Tibial nerve (tissue), 4 donors: ENCODE measurements at regions not wholly inside any gene's neighbourhood (a gene's known extent, or its start where the extent isn't known, plus 50 kb on each side); places are given as distances from the start of the nearest gene placed in this dataset.

Experiments used
- DNase-seq, 2 donors: peaks; one replicate each; pipeline ENCODE4 v3.0.0-alpha.2; 2019; ENCODE audit warnings: low spot score in 2 of 2
- H3K27ac ChIP-seq, 4 donors: fragments of 200-600 bp; sonication (generic) in 3 of 4; one replicate each; pipeline ENCODE4 v1.5.1; 2017 to 2019; ENCODE audit warnings: mild to moderate bottlenecking in 1 of 4
- H3K27me3 ChIP-seq, 2 donors: fragments of 200-600 bp; sonication (generic) in 1 of 2; one replicate each; pipeline versions ENCODE4 v1.5.1 to v1.6.0; 2017 to 2019
- H3K36me3 ChIP-seq, 3 donors: fragments of 200-600 bp; sonication (generic); one replicate each; pipeline ENCODE4 v1.5.1; 2018 to 2019
- H3K4me1 ChIP-seq, 4 donors: fragments of 200-600 bp; sonication (generic) in 3 of 4; one replicate each; pipeline ENCODE4 v1.5.1; 2017 to 2019
- H3K4me3 ChIP-seq, 4 donors: fragments of 200-600 bp; sonication (generic) in 3 of 4; one replicate each; pipeline ENCODE4 v1.5.1; 2017 to 2019; ENCODE audit warnings: mild to moderate bottlenecking in 1 of 4, moderate library complexity in 1 of 4
- H3K9me3 ChIP-seq, 4 donors: fragments of 200-600 bp; sonication (generic) in 3 of 4; one replicate each; pipeline ENCODE4 v1.5.1; 2017 to 2019
- CTCF ChIP-seq, 5 experiments: fragments of 200-600 bp in 3 of 5; fragments of 450-650 bp in 2 of 5; sonication (generic) in 3 of 5; IDR thresholded peaks; one replicate each; pipeline ENCODE4 v1.5.1; 2016 to 2019; ENCODE audit warnings: antibody characterized with exemption in 5 of 5, mild to moderate bottlenecking in 3 of 5, moderate library complexity in 2 of 5
- EP300 ChIP-seq, 2 donors: sonication (generic); formaldehyde crosslinking; IDR thresholded peaks; one replicate each; pipeline ENCODE4 v1.6.1; 2017; ENCODE audit warnings: antibody characterized with exemption in 2 of 2, mild to moderate bottlenecking in 1 of 2
- POLR2A ChIP-seq, 2 donors: fragments of 450-650 bp; IDR thresholded peaks; one replicate each; pipeline ENCODE4 v1.6.1; 2017; ENCODE audit warnings: antibody characterized with exemption in 2 of 2, mild to moderate bottlenecking in 2 of 2, moderate library complexity in 2 of 2
- WGBS, 2 donors: methylation state at CpG; one replicate each; pipeline ENCODE4 v1.1.5; 2018; 5-methylcytosine and 5-hydroxymethylcytosine counted together

- TF ChIP-seq EP300 (IDR thresholded peaks at IDR 0.05) (no peak), CTCF (IDR thresholded peaks at IDR 0.05) (no peak), POLR2A (IDR thresholded peaks at IDR 0.05) (no peak)
These were observed 140.7 kb upstream of the KLHL4 start for GRCh38 chrX:87376896-87377295.

DNA sequence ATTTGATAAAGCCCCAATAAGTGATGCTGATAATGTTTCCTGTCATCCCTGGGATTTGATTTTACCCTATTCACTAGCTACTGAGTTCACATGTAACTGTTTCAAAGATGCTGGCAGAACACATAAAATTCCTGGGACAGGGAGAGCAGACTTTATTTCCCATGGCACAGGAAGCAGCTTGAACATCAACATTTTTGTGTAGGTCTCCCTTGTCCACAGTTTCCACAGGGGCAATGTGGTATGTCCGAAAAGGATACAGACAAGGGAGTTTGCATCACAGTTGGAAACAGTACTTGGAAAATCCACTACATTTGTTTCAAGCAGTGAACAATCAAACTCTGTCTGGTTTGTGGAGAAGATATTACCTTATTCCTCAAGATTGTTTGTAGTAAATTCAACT is 129.2 kb upstream of the KLHL4 start:
- Histone ChIP-seq H3K9me3 (no peaks in the 10 kb centered on the region), H3K36me3 (no peaks in the 10 kb centered on the region), H3K27me3 (peaks cover 0 to 7% of the 10 kb centered on the region in 2 donors), H3K4me3 (no peak overlapping the region), H3K4me1 (no peaks in the 10 kb centered on the region), H3K27ac (no peak overlapping the region)
- no peak for DNase-seq
- TF ChIP-seq POLR2A (IDR thresholded peaks at IDR 0.05) = no peak
- no peak for TF ChIP-seq EP300 (IDR thresholded peaks at IDR 0.05)
- no peak for TF ChIP-seq CTCF (IDR thresholded peaks at IDR 0.05)
- 60 to 74% methylated on average over 1 of the region's 1 CpG for WGBS, 2 donors

More at GRCh38 chrX:87376896-87377295, 140.7 kb upstream of the KLHL4 start:
- Histone ChIP-seq H3K27ac (no peak overlapping the region), H3K27me3 (no peaks in the 10 kb centered on the region), H3K4me3 (no peak overlapping the region), H3K36me3 (no peaks in the 10 kb centered on the region), H3K9me3 (no peaks in the 10 kb centered on the region), H3K4me1 (no peaks in the 10 kb centered on the region)
- WGBS, 2 donors = 69 to 83% methylated on average over 4 of the region's 4 CpGs
- no peak for DNase-seq

DNA sequence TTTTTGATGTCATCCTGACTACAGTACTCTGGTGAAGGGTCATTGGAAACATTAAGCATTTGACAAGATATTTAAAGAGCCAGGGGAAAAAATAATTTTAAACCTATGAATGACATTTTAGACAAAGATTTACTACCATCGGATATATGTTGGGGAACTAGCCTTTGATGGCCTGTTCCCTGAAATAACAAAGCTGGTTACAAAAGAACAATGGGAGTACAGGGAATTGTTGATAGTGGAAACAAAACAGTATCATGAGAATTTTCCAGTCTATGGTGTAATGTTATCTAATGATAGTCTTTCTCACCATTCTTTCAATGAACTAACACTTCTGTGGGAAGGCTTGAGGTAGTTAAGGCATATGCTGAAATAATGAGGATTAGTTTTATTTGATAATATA is 125.9 kb upstream of the KLHL4 start:
- Histone ChIP-seq H3K4me3 (no peak overlapping the region), H3K9me3 (no peaks in the 10 kb centered on the region), H3K36me3 (no peaks in the 10 kb centered on the region), H3K27me3 (peaks cover 0 to 7% of the 10 kb centered on the region in 2 donors), H3K4me1 (no peaks in the 10 kb centered on the region), H3K27ac (no peak overlapping the region)
- no peak for TF ChIP-seq EP300 (IDR thresholded peaks at IDR 0.05)
- no peak for TF ChIP-seq CTCF (IDR thresholded peaks at IDR 0.05)
- TF ChIP-seq POLR2A (IDR thresholded peaks at IDR 0.05) = no peak
- 27 to 39% methylated on average over 1 of the region's 1 CpG for WGBS, 2 donors
- no peak for DNase-seq

DNA sequence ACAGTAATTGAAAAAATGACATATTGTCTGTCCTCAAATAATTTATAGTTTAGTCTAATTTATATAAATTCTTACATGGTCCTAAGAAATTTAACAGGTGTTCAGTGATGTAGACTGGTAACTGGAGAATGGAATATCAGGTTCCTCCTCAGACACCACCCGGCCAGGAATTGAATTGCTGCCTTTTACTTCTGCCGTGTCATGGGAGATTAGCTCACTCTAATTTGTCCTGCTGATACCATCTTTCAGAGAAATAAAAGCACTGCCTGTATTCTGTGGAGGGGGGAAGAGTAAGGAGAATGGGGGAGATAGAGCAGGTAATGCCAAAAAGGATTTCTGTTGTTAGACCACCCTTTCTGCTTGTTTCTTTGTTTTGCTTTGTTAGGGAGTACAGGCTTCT is 125.2 kb upstream of the KLHL4 start:
- Histone ChIP-seq H3K9me3 (no peaks in the 10 kb centered on the region), H3K27ac (no peak overlapping the region), H3K4me1 (no peaks in the 10 kb centered on the region), H3K4me3 (no peak overlapping the region), H3K27me3 (peaks cover 0 to 7% of the 10 kb centered on the region in 2 donors), H3K36me3 (no peaks in the 10 kb centered on the region)
- WGBS, 2 donors = 68 to 77% methylated on average over 2 of the region's 2 CpGs
- no peak for DNase-seq
- TF ChIP-seq POLR2A (IDR thresholded peaks at IDR 0.05) (no peak), EP300 (IDR thresholded peaks at IDR 0.05) (no peak), CTCF (IDR thresholded peaks at IDR 0.05) (no peak)

DNA sequence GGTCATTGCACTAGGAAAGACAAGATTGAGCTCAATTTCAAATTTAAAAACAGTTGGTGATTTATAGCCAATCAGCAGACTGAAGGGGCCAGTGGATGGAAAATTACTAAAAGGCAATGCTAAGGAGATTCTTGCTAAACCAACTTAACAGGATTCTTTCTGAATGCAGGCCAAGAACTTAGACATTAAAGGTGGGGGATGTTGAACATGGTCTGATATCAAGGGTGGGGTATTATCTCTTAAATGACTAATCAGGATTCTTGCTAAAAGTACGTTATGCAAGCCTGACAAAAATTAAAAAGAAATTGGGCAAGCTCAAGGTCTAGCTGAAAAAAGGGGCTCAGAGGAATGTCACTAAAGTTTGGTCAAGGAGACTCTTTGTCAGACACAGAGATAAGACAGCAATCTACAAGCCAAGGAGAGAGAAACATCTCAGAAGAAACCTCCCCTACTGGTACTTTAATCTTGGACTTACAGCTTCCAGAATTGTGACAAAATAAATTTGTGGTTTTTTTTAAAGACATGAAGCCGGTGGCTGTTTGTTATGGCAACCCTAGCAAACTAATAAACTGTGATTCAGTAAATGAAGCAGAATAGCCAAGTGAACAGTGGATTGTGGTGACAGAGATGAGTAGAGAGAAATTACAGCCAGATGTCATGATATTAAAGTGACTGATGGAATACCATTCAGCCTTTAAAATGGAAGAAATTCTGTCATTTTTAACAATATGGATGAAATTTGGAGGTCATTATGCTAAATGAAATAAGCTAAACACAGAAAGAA is 120.3 kb upstream of the KLHL4 start:
- no peak for DNase-seq
- TF ChIP-seq EP300 (IDR thresholded peaks at IDR 0.05) (no peak), POLR2A (IDR thresholded peaks at IDR 0.05) (no peak), CTCF (IDR thresholded peaks at IDR 0.05) (no peak)
- H3K9me3 ChIP-seq = peaks cover 0 to 5% (median 0%) of the 10 kb centered on the region in 4 donors
- no peaks in the 10 kb centered on the region for H3K4me1 ChIP-seq
- 55 to 64% methylated on average over 2 of the region's 2 CpGs for WGBS, 2 donors
- no peaks in the 10 kb centered on the region for H3K27me3 ChIP-seq
- no peak overlapping the region for H3K4me3 ChIP-seq
- H3K36me3 ChIP-seq = no peaks in the 10 kb centered on the region
- H3K27ac ChIP-seq = no peak overlapping the region
